ENCODE measurements at regions not wholly inside any gene's neighbourhood (a gene's known extent, or its start where the extent isn't known, plus 50 kb on each side); places are given as distances from the start of the nearest gene placed in this dataset.

GRCh38 chr6:56772737-56773184 is 130.1 kb upstream of the DST start:
- ChIA-PET SMC1A (ENCODE audit: uncharacterized antibody, unreplicated experiment) (interaction anchor here (1.3 to 2.2 kb wide), 2 partner anchors 65 to 78 kb away, joined by 4 to 11 read pairs; no protein-coding TSS in a partner anchor), POLR2A (interaction anchor here (1.1 kb wide), 1 partner anchor 67 kb away, joined by 3 read pairs; no protein-coding TSS in a partner anchor), RAD21 (ENCODE audit: unreplicated experiment) (interaction anchor here (0.9 to 3.0 kb wide), 6 partner anchors 18 to 78 kb away, joined by 3 to 12 read pairs (median 5); no protein-coding TSS in a partner anchor), CTCF (interaction anchor here (0.7 to 1.5 kb wide), 10 partner anchors 11 to 93 kb away, joined by 3 to 4 read pairs (median 3); no protein-coding TSS in a partner anchor)
- H3K79me2 ChIP-seq (ENCODE audit: control insufficient read depth, insufficient read depth, low read length): peaks cover 62% of the 10 kb centered on the region
- H3K27ac ChIP-seq (ENCODE audit: control insufficient read depth, insufficient read depth): no peak overlapping the region
- H3K9me3 ChIP-seq (replicated peaks; ENCODE audit: control insufficient read depth, insufficient read depth, low read length): no peaks in the 10 kb centered on the region; the same call in 2 of the 3 replicates
- in situ Hi-C loops (cut with MboI) (no loop called here), intact Hi-C loops (cut with micrococcal nuclease; ENCODE audit: unreplicated experiment) (no loop called here)
- TF ChIP-seq FOS (IDR thresholded peaks at IDR 0.05; ENCODE audit: borderline replicate concordance, extremely low read depth, insufficient read length): no peak
- TF ChIP-seq USF1 (IDR thresholded peaks at IDR 0.05; ENCODE audit: borderline replicate concordance, extremely low read length, insufficient read depth, low read depth, low read length): no peak
- TF ChIP-seq RAD21 (IDR thresholded peaks at IDR 0.05; ENCODE audit: insufficient read depth, low read depth, low read length): peak; percentile 25; the same call in 1 of the 2 replicates
- TF ChIP-seq RUNX3 (IDR thresholded peaks at IDR 0.05; ENCODE audit: low read length): peak; percentile 35; the same call in 1 of the 2 replicates
- 0 out of 6 replicates have a peak, but pooled peaks of 2 of the 3 experiments have one; percentile 10 to 16 for TF ChIP-seq CTCF (IDR thresholded peaks at IDR 0.05 in 2 of 3, conservative IDR thresholded peaks at IDR 0.05 in 1 of 3; ENCODE audit: control insufficient read depth in 2 of 3, extremely low read depth in 1 of 3, insufficient read depth in 1 of 3, low read depth in 3 of 3, low read length in 3 of 3)
- BruUV-seq (replicated peaks): no TSS peak
- no peak overlapping the region for H3K9ac ChIP-seq (ENCODE audit: control insufficient read depth, insufficient read depth, low read length)
- H3K4me2 ChIP-seq (ENCODE audit: control insufficient read depth, insufficient read depth): peak overlapping the region; percentile 34; the same call in 1 of the 2 replicates
- FAIRE-seq (peak; percentile 66), DNase-seq (ENCODE audit: low read depth, low spot score) (no peak), ATAC-seq (peak; percentile 53)
- peaks cover 0 to 3% of the 10 kb centered on the region in 2 experiments; a peak in 2 of 4 replicates for H3K36me3 ChIP-seq (ENCODE audit: control insufficient read depth in 2 of 2, insufficient read depth in 2 of 2, low read length in 1 of 2)
- H2AFZ ChIP-seq (ENCODE audit: control insufficient read depth, low read depth, low read length): no peak overlapping the region
- H3K4me3 ChIP-seq: no peak overlapping the region
- H4K20me1 ChIP-seq (ENCODE audit: control insufficient read depth, insufficient read depth): no peaks in the 10 kb centered on the region
- no peaks in the 10 kb centered on the region for H3K27me3 ChIP-seq (replicated peaks in 1 of 2; ENCODE audit: control insufficient read depth in 2 of 2, insufficient read depth in 2 of 2, low read length in 1 of 2)
- peaks cover 41% of the 10 kb centered on the region for H3K4me1 ChIP-seq (ENCODE audit: control insufficient read depth, insufficient read depth, low read length)
- WGBS (ENCODE audit: insufficient coverage, insufficient replicate concordance, low lambda C conversion rate, missing lambda C conversion rate): 47% methylated on average over 1 of the region's 1 CpG
